GM12875 (cell line): ENCODE measurements at regions not wholly inside any gene's neighbourhood (a gene's known extent, or its start where the extent isn't known, plus 50 kb on each side); places are given as distances from the start of the nearest gene placed in this dataset.

Experiments
- H3K4me3 ChIP-seq: one replicate; pipeline ENCODE4 v1.5.1; 2011; ENCODE audit warnings: low read depth, low read length, control low read depth
- TF ChIP-seq, protein P1 (sequence below): IDR thresholded peaks from 2 replicates; pipeline ENCODE4 v1.5.1; 2011; ENCODE audit warnings: low read depth, mild to moderate bottlenecking, control low read depth, inconsistent platforms, low read length, moderate library complexity, borderline replicate concordance; ENCODE audit not compliant: insufficient read depth

DNA sequence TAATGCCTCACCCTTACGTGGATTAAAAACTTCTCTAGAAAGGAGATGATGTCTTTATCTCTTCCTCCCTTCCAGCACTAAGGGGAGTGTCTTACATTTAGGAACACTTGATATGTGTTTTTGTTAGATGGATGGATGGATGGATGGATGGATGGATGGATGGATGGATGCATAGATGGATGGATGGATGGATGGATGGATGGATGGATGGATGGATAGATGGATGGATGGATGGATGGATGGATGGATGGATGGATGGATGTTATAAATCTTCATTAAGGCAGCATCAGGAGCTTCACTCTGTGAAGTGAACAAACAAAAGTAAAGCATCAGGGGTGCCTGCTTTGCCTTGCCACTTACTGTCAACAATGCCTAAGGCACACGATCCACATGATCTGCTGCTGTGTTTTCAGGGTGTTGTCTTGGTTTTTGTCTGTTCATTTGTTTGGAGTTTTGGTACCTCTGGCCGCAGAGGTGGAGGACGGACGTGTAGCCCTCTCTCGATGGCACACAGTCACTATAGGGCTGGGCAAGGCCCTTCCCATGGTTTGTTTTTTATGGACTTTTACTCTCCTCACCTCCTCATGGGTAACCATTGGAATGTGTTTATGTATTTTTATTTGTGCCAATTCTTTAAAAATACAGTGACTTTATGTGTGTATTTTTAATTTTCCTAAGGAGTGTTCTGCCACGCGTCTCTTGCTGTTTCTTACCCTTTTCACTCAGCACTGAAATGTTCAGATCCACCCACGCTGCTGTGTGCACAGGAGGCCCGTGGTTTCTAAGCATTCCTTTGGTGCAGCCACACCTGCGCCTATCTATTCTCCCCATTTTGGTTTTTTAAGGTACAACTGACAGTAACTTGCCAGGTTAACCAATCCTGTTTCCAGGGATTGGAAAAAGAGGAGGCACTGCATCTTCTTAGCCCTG is 91.8 kb upstream of the ENPP6 start:
- TF ChIP-seq, protein P1, sequence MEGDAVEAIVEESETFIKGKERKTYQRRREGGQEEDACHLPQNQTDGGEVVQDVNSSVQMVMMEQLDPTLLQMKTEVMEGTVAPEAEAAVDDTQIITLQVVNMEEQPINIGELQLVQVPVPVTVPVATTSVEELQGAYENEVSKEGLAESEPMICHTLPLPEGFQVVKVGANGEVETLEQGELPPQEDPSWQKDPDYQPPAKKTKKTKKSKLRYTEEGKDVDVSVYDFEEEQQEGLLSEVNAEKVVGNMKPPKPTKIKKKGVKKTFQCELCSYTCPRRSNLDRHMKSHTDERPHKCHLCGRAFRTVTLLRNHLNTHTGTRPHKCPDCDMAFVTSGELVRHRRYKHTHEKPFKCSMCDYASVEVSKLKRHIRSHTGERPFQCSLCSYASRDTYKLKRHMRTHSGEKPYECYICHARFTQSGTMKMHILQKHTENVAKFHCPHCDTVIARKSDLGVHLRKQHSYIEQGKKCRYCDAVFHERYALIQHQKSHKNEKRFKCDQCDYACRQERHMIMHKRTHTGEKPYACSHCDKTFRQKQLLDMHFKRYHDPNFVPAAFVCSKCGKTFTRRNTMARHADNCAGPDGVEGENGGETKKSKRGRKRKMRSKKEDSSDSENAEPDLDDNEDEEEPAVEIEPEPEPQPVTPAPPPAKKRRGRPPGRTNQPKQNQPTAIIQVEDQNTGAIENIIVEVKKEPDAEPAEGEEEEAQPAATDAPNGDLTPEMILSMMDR: no peak
- H3K4me3 ChIP-seq: no peak overlapping the region

DNA sequence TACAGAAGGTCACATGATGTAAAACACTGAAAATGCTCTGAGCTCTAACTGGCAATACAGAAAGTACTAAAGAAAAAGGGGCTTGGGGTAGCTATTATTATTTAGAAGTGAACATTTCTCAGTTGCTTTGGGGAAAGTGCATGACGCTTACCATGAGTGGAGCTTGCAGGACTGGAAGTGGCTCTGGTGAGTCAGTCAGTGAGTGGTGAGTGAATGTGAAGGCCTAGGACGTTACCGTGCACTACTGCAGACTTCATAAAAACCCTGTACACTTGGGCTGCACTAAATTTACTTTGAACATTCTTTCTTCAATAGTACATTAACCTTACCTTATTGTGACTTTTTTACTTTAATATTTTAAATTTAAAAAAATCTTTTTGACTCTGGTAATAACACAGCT is 89.3 kb upstream of the ENPP6 start:
- TF ChIP-seq, protein P1: no peak
- H3K4me3 ChIP-seq: no peak overlapping the region

DNA sequence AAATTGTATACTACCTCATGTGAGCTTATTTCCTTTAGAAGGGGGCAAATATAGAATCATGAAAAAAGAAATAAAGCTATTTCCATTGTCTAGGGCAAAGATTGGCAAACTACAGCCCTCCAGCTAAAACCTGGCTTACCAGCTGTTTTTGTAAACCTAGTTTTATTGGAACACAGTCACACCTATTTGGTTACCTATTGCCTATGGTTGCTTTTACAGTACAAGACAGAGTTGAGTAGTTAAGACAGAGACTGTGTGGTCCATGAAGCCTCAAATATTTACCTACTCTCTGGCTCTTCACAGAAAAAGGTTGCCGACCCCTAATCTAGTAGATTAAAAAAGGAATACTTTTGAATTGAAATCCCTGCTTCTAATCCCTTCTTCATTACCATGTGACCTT is 88.8 kb upstream of the ENPP6 start:
- no peak overlapping the region for H3K4me3 ChIP-seq
- TF ChIP-seq, protein P1: no peak

DNA sequence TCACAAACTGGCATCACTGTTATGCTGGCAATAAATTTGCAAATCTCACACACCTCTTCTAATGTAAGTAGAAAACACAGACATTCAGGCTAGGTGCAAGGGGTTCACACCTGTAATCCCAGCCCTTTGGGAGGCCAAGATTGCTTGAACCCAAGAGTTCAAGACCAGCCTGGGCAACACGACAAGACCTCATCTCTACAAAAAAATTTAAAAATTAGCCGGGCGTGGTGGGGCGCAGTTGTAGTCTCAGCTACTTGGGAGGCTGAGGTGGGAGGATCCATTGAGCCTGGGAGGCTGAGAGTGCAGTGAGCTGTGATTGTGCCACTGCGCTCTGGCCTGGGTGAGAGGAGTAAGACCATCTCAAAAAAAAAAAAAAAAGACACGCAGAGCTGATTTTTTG is 83.1 kb upstream of the ENPP6 start:
- TF ChIP-seq, protein P1: no peak

DNA sequence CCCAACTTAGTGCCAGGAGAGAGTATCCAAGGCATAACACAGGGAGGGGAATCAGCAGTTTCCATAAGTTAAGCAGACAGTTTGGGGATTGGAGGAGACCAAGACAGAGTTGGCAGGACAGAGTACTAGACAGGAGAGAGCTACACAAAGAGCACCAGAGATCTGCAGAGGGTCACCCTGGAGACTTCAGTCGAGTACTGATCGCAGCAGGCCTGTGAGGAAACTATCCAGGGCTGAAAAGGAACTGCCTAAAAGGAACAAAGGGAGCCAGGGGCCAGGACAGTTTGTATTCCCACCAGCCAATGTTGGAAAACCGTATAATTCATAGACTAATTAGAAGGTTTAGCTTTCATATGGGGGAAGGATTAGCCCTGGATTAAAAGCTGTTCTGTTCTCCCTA is 80.6 kb upstream of the ENPP6 start:
- TF ChIP-seq, protein P1: no peak
- H3K4me3 ChIP-seq: no peak overlapping the region

More for the DNA sequence above, 83.1 kb upstream of the ENPP6 start:
- no peak overlapping the region for H3K4me3 ChIP-seq

DNA sequence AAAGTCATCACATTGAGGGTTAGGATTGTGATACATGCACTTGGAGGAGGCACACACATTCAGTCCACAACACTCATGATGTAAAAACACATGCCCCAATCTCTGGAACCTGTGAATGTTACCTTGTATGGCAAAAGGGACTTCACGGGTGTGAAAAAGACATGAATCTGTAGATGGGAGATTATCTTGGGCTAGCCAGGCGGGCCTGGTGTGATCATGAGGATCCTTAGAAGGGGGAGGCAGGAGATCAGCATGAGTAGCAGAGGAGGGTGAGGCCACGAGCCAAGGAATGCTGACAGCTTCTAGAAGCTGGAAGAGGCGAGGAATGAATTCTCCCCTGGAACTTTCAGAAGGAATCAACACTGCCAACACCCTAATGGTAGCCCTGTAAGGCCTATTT is 77.5 kb upstream of the ENPP6 start:
- TF ChIP-seq, protein P1: no peak
- no peak overlapping the region for H3K4me3 ChIP-seq

DNA sequence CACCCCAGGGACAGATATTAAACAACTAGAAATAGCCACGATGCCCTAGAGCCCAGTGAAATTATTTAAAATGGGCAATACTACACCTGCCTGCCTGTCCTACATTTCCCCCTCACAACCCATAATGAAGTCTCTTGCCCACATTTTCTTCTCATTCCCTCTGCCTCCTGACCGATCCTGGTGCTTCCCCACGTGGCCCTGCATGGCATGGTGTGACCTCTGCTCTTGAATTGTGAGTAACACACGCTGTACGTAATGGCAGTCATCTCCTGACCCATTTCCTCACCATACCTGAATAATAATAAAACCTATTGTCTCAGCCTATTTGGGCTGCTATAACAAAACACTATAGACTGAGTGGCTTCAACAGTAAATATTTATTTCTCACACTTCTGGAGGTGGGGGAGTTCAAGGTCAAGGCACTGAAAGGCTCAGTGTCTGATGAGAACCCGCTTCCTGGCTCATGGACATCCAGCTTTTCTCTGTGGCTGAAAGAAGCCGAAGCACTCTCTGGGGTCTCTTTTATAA is 77.0 kb upstream of the ENPP6 start:
- TF ChIP-seq, protein P1: no peak
- H3K4me3 ChIP-seq: no peak overlapping the region
